ENCODE measurements at regions not wholly inside any gene's neighbourhood (a gene's known extent, or its start where the extent isn't known, plus 50 kb on each side); places are given as distances from the start of the nearest gene placed in this dataset.

GRCh38 chr3:177608443-177608842, 411.2 kb upstream of the TBL1XR1 start:
- TF ChIP-seq CTCF (IDR thresholded peaks at IDR 0.05) (no peak), POLR2A (IDR thresholded peaks at IDR 0.05) (no peak)
